Caki2 (cell line): ENCODE measurements at regions not wholly inside any gene's neighbourhood (a gene's known extent, or its start where the extent isn't known, plus 50 kb on each side); places are given as distances from the start of the nearest gene placed in this dataset.
A peak's percentile ranks its signal among the peaks of the same experiment; 100 is the strongest.

ENCODE experiments used
- DNase-seq: peaks from one replicate; pipeline ENCODE4 v3.0.0-alpha.2; 2015; ENCODE audit warnings: low read depth
- in situ Hi-C: cut with HindIII; loops from 2 replicates; pipeline ENCODE4 v1.10.0; 2016; ENCODE audit warnings: low sequenced_read_pairs, low pct_unique_long_range_greater_than_20kb, mixed read lengths

DNA sequence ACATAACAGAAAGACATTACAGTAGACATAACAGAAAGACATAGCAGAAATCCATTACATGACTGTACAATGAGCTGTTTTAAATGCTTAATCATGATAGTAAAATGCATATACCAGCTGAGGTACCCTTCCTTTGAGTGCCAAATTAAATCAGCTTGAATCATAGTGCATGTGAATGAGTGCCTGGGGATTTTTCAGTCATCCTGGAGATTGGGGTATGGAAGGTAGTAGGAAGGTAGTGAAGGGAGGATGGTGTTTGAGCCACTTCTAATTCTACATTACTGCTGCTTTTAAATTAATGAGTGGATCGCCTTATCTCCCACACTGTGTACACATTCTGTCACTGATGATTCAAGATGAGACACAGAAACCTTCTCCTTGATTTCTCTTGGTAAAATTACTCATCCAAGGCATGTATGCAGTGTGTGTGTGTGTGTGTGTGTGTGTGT lies 534.2 kb downstream of the LRFN5 start:
- DNase-seq = peak; percentile 61
- in situ Hi-C loops = no loop called here

DNA sequence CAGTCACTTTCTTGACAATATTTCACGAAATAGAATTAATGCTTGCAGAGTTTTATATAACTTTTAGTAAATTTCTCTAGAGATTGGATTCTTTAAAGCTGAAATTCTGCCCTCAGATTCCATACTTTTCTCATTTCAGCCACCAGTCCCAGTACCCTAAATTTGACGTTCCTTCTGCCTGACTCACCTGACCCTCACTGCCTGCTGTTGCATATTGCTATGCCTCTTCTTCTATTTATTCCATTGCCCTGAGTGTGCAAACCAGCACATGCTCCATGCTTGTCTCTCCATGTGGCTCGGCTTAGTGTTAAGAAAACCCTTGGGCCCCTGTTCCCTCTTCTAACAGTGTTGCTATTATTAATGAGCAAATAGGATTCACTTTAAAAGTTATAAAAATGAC lies 533.3 kb downstream of the LRFN5 start:
- in situ Hi-C loops = no loop called here
- DNase-seq = no peak

DNA sequence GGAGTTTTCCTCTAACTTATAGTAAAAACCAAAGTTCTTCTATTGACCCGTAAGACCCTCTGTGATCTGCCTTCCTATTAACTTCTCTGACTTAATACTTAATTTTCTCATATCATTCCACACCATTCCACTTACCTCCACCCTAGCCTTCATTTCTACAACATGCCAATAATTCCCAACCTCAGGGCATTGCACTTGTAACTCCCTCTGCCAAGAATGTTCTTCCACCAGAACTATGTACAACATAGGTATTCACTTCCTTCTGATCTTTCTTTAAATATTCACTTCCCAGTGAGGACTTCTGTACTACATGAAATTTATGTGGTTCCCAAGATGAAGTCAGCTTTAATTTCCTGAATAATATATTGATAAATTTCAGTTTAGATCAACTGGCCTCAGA lies 531.7 kb downstream of the LRFN5 start:
- in situ Hi-C loops = no loop called here
- no peak for DNase-seq

DNA sequence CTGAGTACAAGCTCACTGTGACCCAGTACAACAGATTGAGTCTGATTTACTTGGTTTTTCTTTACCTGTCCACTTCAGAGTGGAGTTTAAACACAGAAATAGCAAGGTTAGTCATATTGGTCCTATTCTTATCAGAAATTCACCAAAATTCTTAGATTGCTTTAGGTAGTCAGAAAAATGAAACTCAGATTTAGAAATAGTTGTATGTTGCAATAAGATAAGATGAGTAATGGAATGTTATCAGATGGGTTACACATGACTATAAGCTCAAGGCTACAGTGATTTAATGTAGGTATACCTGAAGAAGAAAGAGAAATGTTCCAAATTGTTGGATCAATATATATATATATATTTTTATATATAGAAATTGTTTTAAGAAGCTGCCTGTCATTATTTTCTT lies 524.1 kb downstream of the LRFN5 start:
- in situ Hi-C loops = no loop called here
- DNase-seq = no peak

DNA sequence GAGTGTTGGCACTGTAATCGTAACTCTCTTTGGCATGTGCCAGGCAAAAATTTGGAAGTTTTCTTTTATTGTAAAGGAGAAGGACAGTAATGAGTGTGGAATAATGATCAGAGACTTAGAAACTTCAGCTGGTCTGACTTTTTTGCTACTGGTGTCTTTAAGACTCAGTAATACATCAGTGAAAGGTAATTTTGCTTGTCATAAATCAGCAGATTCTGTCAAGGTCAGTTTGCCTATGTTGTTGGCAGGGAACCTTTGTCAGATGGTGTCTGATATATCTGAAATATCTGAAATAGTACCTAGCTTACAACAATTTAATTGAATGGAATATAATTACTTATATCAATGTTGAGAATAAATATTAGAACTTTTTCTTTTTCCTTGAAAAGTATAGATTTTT lies 516.9 kb downstream of the LRFN5 start:
- in situ Hi-C loops = no loop called here
- no peak for DNase-seq

DNA sequence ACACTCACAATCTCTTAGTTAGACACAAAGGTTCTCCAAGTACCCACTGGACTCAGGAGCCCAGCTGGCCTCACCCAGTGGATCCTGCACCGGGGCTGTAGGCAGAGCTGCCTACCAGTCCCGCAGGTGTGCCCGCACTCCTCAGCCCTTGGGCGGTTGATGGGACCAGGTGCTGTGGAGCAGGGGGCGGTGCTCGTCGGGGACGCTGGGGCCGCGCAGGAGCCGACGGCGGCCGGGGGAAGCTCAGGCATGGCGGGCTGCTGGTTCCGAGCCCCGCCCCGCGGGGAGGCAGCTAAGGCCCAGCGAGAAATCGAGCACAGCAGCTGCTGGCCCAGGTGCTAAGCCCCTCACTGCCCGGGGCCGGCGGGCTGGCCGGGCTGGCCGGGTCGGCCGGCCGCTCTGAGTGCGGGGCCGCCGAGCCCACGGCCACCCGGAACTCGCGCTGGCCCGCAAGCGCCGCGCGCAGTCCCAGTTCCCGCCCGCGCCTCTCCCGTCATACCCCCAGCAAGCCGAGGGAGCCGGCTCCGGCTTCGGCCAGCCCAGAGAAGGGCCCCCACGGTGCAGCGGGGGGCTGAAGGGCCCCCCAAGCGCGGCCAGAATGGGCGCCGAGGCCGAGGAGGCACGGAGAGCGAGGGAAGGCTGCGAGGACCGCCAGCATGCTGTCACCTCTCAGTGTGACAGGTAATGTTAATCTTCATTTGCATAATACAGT lies 506.8 kb downstream of the LRFN5 start:
- DNase-seq = no peak
- in situ Hi-C loops = no loop called here

DNA sequence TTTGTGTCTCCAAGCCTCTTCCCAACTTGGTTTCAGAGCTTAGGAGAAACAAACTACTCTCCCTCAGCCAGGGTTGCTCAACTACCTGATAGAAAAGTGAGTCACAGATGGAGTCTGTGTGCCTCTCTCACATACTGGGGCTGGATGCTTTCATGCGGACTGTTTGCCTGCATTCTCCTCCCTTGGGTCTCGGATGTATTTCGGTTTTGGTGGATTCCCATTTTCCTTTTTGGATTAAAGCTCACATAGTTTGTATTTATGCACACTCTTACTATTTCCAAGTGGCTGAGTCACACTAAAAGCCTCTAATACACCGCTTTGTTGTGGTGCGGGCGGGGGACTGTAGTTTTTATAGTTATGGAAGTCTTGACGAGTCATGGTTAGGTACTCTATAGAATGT lies 505.4 kb downstream of the LRFN5 start:
- in situ Hi-C loops = no loop called here
- DNase-seq = no peak

DNA sequence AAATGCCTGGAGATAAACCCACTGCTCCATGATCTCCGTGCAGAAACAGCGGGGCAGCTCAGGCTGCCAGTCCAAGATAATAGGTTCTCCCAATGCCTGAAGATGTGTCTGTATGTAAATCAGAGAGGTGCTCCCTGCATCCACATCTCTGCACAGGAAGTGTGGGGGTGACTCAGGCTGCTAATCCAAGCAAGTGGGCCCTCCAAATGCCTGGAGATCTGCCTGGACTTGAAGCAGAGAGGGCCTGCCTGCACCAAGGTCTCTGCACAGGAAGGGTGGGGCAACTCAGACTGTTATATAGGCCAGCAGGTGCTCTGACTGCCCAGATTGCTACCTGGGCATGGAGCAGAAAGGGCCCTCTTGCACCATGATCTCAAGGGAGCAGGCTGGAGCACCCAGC lies 504.7 kb downstream of the LRFN5 start:
- in situ Hi-C loops = no loop called here
- no peak for DNase-seq

DNA sequence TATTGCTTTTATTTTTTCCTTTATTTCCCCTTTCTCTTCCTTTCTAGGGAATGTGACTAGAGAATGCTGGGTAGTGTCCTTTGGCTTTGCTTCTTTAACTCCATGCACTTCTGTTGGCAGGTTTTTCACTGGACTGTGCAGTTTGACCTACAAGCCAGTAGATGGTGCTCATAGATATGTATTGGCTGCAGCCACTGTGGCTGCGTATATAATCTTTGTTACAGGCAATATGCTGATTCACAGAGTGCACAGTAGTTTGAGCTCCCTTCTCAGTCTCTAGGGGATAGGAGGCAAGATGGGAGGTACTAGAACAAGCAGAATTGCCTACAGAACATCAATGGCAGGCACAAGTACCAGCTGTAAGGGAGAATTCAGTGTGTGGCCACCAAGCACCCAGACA lies 503.5 kb downstream of the LRFN5 start:
- in situ Hi-C loops = no loop called here
- DNase-seq = peak; percentile 42

DNA sequence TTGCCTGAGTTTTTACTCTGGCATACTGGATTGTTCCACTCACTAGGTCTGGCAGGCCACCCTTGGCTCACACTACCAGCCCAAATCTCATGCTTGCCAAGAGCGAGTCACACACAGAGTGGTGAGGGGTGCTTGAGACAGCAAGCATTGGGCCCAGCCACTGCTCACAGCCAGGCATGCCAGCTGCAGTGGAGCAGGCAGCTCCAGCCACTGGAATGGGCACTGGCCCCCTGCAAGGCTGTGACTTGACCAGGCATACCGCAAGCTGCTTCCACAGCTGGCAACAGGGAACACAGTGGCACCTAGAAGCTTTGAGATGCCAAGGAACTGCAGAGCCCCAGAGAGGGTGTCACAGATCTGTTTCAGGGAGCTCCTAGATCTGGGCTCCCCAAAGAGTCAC lies 488.5 kb downstream of the LRFN5 start:
- DNase-seq = no peak
- in situ Hi-C loops = no loop called here

DNA sequence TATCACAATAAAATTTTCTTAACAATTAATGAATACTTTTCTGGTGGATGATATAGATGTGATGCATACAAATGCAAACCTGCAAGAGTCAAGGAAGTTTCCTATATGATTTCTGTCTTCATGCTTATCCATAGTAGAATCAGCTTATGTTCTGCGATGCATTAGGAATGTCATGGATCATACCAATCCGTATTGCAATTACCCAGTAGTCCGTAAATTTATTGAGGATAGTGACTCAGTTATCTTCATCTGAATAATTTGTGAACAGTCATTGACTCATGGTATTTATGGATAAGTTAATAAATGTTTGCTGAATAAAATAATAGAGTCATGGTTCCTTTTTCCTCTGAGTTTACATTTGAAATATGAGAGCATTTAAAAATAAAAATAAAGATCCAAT lies 483.4 kb downstream of the LRFN5 start:
- DNase-seq = no peak
- in situ Hi-C loops = no loop called here

DNA sequence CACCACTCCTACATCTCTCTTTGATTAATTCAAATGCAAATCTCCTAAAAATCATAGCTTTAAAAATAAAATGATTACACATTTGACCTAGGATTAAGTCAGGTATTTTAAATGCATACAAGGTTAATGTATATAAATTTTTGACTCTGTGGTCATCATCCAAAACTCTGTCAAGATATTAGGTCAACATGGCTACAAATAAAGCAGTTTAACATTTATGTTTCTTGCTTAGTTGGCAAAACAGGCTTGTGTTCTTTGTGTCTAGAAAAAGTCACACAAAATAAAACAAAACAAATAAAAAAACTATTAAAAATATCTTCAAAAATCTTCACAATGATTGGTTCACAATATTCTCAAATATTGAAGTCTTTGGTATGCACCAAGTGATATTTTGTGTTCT lies 473.2 kb downstream of the LRFN5 start:
- in situ Hi-C loops = no loop called here

DNA sequence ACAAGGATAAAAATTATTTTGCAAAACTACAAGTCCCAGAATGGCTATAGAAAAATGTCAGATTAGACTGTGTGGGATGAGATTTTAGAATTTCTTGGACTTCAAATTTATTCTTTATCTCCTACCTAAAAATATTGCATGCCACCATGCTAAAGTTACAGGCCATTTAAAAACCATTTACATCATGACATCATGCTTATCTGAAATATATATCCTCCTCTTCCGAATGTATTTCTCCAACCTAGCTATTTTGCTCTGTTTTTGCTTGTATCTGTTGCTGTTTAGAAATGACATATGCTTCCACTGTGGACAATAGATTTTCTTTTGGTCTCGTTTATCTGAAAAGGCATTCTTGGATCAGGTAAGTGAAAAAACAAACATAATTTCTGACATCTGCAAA lies 471.7 kb downstream of the LRFN5 start:
- DNase-seq = no peak
- in situ Hi-C loops = no loop called here

More for the DNA sequence above, 473.2 kb downstream of the LRFN5 start:
- DNase-seq = no peak

DNA sequence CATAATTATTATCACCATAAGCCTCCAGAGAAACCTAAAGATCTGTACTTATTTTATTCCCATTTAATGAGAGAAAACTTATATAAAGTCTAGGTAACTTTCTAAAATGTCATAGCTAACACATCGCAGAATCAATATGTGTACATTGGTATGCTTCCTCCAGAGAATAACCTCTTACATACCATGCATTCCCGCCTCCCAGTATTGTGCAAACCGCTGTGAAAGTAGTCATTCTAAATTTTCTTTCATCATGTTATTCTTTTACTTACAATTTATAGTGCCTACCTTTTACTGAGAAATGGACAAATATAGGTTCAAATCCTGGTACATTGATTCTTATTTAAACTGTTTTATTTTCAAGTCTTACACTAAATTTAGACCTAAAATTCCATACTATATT lies 463.4 kb downstream of the LRFN5 start:
- DNase-seq = no peak
- in situ Hi-C loops = no loop called here

DNA sequence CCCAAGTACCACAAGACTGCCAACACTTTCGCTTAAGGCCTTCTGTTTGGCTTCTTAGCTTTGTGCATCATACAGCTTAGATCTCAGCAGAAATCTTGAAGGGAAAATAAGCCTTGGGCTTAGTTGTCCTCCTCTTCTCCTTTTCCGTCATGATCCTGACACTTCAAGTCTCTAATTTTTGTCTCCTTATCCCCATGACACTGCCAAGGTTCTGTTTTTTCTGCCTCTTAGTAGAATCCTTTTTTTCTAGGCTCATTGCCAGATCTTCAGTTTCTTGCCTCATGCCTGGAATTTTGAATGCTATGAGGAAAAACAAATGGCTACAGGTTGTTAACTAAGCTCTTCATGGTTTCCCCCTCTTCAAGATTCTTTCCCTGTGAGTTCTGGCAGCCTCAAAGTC lies 450.4 kb downstream of the LRFN5 start:
- in situ Hi-C loops = no loop called here

DNA sequence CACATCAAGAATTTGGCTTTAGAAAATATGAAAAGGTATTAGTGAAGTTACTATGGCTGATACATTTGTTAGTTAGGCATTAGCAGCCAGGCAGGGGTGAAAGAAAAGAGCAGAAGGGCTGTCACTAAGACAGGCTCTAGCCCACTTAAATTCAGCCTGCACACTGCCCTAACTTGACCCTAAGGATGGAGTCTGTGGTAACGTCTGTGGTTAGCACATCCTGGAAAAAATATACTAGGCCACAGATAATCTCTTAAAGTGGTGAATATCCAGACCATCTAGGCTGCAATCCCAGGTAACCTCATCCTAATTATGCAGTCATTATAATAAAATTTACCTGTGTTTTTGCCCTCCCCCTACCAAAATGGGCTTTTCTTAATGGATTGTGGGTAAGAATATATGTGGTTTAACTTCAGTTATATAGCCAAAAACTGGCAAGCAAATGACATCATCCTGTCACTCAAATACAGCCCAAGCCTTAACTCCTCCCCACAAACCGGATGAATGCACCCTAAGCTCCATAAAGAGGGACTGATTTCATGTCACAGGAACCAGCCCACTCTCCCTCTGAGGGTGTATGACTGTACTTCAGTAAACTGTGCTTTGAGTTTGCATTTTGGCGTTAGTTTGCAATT lies 440.9 kb downstream of the LRFN5 start:
- DNase-seq = no peak

More for the DNA sequence above, 450.4 kb downstream of the LRFN5 start:
- no peak for DNase-seq

DNA sequence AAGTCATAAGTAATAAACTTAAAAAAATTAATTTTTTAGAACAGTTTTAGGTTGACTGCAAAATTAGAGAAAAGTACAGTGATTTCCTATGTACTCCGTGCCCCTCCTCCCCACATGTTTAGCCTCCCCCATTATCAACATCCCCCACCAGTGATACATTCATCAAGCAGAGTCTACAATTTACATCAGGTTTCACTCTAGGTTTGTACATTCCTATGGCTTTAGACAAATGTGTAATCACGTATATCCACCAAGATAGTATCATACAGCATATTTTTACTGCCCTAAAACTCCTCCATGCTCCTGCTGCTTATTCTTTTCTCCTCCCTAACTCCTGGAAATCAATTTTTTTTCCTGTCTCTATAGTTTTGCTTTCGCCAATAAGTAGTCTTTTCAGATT lies 438.7 kb downstream of the LRFN5 start:
- DNase-seq = no peak
- in situ Hi-C loops = no loop called here

More for the DNA sequence above, 440.9 kb downstream of the LRFN5 start:
- in situ Hi-C loops = no loop called here

DNA sequence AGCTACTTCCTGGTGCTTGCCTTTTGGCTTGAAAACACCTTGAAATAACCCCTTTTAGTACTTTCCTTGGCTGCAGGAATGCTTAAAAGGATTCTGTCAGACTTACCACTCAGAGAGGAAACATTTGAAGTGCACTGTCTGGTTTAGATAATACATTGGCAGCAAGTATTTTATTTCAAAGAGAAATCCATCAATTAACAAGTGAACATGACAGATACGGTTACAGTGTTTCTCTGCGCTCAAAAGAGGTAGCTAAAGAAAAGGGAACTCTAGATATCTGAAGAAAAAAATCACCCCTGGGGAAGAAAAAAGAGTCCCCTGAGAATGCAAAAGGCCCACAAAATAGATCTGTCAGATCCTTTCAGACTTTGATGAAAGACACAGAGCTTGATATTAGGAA lies 421.9 kb downstream of the LRFN5 start:
- DNase-seq = no peak
- in situ Hi-C loops = no loop called here

DNA sequence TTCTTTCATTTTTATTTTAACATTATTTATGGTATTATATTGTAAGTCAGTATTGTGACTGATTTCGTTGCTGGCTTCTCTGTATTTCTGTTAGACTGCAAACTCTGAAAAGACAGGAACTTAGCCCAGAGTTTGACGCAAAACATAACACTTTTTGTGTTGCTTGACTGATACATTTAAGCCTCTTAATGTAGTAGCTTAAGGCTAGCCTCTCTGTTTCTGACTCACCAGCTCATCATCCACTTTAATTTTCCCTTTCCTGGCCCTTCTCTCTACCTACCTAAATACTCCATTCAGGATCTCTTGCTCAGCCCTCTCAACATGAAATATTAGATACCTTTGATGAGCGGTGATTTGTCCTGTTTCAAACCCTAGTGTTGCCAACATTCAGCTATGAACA lies 420.6 kb downstream of the LRFN5 start:
- DNase-seq = no peak
- in situ Hi-C loops = no loop called here

DNA sequence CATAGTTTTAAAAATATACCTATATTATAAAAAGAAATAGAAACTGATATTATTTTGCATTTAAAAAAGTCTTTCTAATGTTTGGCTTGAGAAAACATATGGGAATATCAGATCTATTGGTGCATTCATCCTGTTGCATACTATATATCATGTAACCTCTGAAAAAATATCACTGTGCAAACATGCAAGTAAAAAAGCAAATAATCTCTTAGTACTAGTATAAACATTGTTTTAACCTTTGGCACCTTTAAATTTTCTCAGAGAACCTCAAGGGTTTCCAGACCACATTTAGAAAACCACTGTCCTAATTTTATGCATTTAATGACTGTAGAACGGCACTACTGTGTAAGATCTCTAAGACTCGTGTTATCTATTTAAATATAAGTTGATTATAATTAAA lies 416.8 kb downstream of the LRFN5 start:
- in situ Hi-C loops = no loop called here
- no peak for DNase-seq
